ENCODE measurements at regions not wholly inside any gene's neighbourhood (a gene's known extent, or its start where the extent isn't known, plus 50 kb on each side); places are given as distances from the start of the nearest gene placed in this dataset.

DNA sequence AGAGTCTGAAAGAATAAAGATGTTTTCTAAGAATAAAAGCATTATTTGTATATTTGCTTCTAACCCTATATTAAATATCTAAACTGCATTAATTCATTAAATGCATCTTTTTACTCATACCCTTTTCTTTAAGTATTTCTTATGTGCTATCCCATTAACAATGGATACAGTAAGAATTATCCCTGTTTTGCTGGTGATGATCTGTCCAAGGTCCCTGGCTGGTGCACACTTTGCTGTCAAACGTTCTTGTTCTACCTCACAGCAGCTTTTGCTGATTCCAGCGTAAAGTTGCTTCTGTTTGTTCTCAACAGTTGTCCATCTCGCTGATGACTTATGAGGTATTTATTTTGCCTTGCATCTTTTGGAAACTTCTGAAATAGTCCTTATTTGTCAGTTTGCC lies 504.0 kb downstream of the PLCL1 start:
- no peak for DNase-seq
- peaks cover 30% of the 10 kb centered on the region for H3K27me3 ChIP-seq (ENCODE audit: control insufficient read depth, insufficient read depth, low read length, poor library complexity, severe bottlenecking)
- H3K9ac ChIP-seq (ENCODE audit: extremely low read depth, low read length, poor library complexity, severe bottlenecking), result no peak overlapping the region
- no peak overlapping the region for H3K27ac ChIP-seq (ENCODE audit: low read depth, low read length)
- Mint-ChIP-seq H3K27ac (no peak overlapping the region), H3K4me3 (no peak overlapping the region), H3K27me3 (ENCODE audit: insufficient read depth) (peaks cover 45% of the 10 kb centered on the region), H3K36me3 (ENCODE audit: low read depth) (no peaks in the 10 kb centered on the region), H3K4me1 (peaks cover 6% of the 10 kb centered on the region), H3K9me3 (peaks cover 12% of the 10 kb centered on the region)
- H3K36me3 ChIP-seq (ENCODE audit: control insufficient read depth, insufficient read depth, low read length), result no peaks in the 10 kb centered on the region
- no peaks in the 10 kb centered on the region for H3K4me1 ChIP-seq (ENCODE audit: control insufficient read depth, insufficient read depth, low read length)
- 90 to 93% methylated on average over 3 of the region's 3 CpGs for WGBS, 2 experiments (ENCODE audit: insufficient coverage in 1 of 2, insufficient read length in 1 of 2)
- H3K4me3 ChIP-seq (ENCODE audit: low read length), result no peak overlapping the region
- H3K9me3 ChIP-seq (ENCODE audit: control insufficient read depth, low read length), result peaks cover 15% of the 10 kb centered on the region
- TF ChIP-seq CTCF (conservative IDR thresholded peaks at IDR 0.05), result no peak

DNA sequence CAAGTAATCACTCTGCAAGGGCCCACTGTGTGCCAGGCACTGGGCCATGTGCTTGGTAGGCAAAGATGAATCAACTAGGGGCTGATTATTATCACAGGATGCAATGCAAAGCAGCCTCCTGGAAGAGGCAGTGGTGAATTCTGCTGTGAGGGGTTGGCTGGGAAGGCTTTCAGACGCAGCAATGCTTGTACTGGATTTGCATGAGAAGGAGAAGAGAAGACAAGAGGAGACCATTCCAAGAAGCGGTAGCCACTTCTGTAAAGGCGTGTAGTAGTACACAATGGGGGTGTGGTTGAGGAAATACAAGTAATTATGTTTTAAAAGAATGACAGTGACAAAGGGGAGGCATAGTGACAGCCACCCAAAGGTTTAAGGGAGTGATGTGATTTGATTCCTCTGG lies 502.7 kb downstream of the PLCL1 start:
- Mint-ChIP-seq H3K27ac (no peak overlapping the region), H3K9me3 (peaks cover 12% of the 10 kb centered on the region), H3K36me3 (ENCODE audit: low read depth) (no peaks in the 10 kb centered on the region), H3K27me3 (ENCODE audit: insufficient read depth) (peaks cover 32% of the 10 kb centered on the region), H3K4me1 (no peaks in the 10 kb centered on the region), H3K4me3 (no peak overlapping the region)
- Histone ChIP-seq H3K27ac (ENCODE audit: low read depth, low read length) (no peak overlapping the region), H3K9me3 (ENCODE audit: control insufficient read depth, low read length) (peaks cover 15% of the 10 kb centered on the region), H3K36me3 (ENCODE audit: control insufficient read depth, insufficient read depth, low read length) (no peaks in the 10 kb centered on the region), H3K4me3 (ENCODE audit: low read length) (no peak overlapping the region), H3K4me1 (ENCODE audit: control insufficient read depth, insufficient read depth, low read length) (no peaks in the 10 kb centered on the region), H3K27me3 (ENCODE audit: control insufficient read depth, insufficient read depth, low read length, poor library complexity, severe bottlenecking) (peaks cover 18% of the 10 kb centered on the region), H3K9ac (ENCODE audit: extremely low read depth, low read length, poor library complexity, severe bottlenecking) (no peak overlapping the region)
- 46 to 81% methylated on average over 3 of the region's 3 CpGs for WGBS, 2 experiments (ENCODE audit: insufficient coverage in 1 of 2, insufficient read length in 1 of 2)
- DNase-seq, result no peak
- no peak for TF ChIP-seq CTCF (conservative IDR thresholded peaks at IDR 0.05)

DNA sequence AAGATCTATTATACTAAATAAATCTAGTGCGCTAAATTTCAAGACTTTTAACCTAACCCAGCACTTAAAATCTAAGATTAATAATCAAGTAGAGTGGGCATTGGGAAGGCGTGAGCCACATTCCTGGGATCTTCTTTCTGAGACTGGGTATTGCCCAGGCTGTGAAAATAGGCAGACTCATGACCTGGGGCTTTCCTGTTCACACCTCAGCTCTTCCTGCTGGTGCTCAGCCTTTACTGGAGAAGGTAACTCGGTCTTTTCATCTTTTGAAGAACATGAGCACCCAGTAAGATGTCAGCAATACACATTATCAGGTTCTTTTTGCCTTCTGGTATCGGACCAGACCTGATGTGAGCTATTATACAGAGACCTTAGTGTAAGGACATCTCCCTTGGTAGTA lies 500.5 kb downstream of the PLCL1 start:
- H3K36me3 Mint-ChIP-seq (ENCODE audit: low read depth), result no peaks in the 10 kb centered on the region
- Histone ChIP-seq H3K4me3 (ENCODE audit: low read length) (no peak overlapping the region), H3K27me3 (ENCODE audit: control insufficient read depth, insufficient read depth, low read length, poor library complexity, severe bottlenecking) (peaks cover 26% of the 10 kb centered on the region), H3K9me3 (ENCODE audit: control insufficient read depth, low read length) (no peaks in the 10 kb centered on the region), H3K27ac (ENCODE audit: low read depth, low read length) (no peak overlapping the region), H3K36me3 (ENCODE audit: control insufficient read depth, insufficient read depth, low read length) (no peaks in the 10 kb centered on the region), H3K4me1 (ENCODE audit: control insufficient read depth, insufficient read depth, low read length) (no peaks in the 10 kb centered on the region), H3K9ac (ENCODE audit: extremely low read depth, low read length, poor library complexity, severe bottlenecking) (no peak overlapping the region)
- H3K4me1 Mint-ChIP-seq, result no peaks in the 10 kb centered on the region
- H3K9me3 Mint-ChIP-seq, result peaks cover 2% of the 10 kb centered on the region
- peaks cover 28% of the 10 kb centered on the region for H3K27me3 Mint-ChIP-seq (ENCODE audit: insufficient read depth)
- WGBS, 2 experiments (ENCODE audit: insufficient coverage in 1 of 2, insufficient read length in 1 of 2), result 90 to 100% methylated on average over 3 to 4 of the region's 4 CpGs
- no peak overlapping the region for H3K4me3 Mint-ChIP-seq
- H3K27ac Mint-ChIP-seq, result no peak overlapping the region
- no peak for TF ChIP-seq CTCF (conservative IDR thresholded peaks at IDR 0.05)
- no peak for DNase-seq

Data from endodermal cell (in vitro differentiated cells).